Neural crest cell (in vitro differentiated cells): ENCODE measurements at regions not wholly inside any gene's neighbourhood (a gene's known extent, or its start where the extent isn't known, plus 50 kb on each side); places are given as distances from the start of the nearest gene placed in this dataset.

Experiments
- DNase-seq: peaks from one replicate; pipeline ENCODE4 v3.0.0; 2021; ENCODE audit warnings: low read depth, mixed read lengths, low spot score
- H3K27ac Mint-ChIP-seq: one replicate; pipeline ENCODE4 v1.8.0; 2021; ENCODE audit warnings: mild to moderate bottlenecking, mixed read lengths; ENCODE audit not compliant: unreplicated experiment
- H3K27me3 Mint-ChIP-seq: 2 replicates; pipeline ENCODE4 v1.8.0; 2021; ENCODE audit warnings: low read depth, mild to moderate bottlenecking, mixed read lengths
- H3K36me3 Mint-ChIP-seq: 2 replicates; pipeline ENCODE4 v1.8.0; 2021; ENCODE audit warnings: low read depth, mild to moderate bottlenecking, mixed read lengths
- H3K4me1 Mint-ChIP-seq: 2 replicates; pipeline ENCODE4 v1.8.0; 2021; ENCODE audit warnings: mixed read lengths
- H3K4me3 Mint-ChIP-seq: one replicate; pipeline ENCODE4 v1.8.0; 2021; ENCODE audit warnings: mild to moderate bottlenecking, mixed read lengths
- H3K9me3 Mint-ChIP-seq: 2 replicates; pipeline ENCODE4 v1.8.0; 2021; ENCODE audit warnings: mixed read lengths
- CTCF ChIP-seq: fragments of 200-600 bp; sonication (generic); conservative IDR thresholded peaks from 2 replicates; pipeline ENCODE4 v1.5.0; 2021; ENCODE audit warnings: antibody characterized with exemption, mild to moderate bottlenecking

- peaks cover 26% of the 10 kb centered on the region for H3K4me1 Mint-ChIP-seq
- H3K9me3 Mint-ChIP-seq: no peaks in the 10 kb centered on the region
- H3K27me3 Mint-ChIP-seq: no peaks in the 10 kb centered on the region
- no peak for DNase-seq
- H3K36me3 Mint-ChIP-seq: no peaks in the 10 kb centered on the region
- no peak overlapping the region for H3K4me3 Mint-ChIP-seq
- no peak for TF ChIP-seq CTCF
- H3K27ac Mint-ChIP-seq: no peak overlapping the region
Observed at GRCh38 chr6:16849280-16849987, 88.2 kb upstream of the ATXN1 start.

GRCh38 chr6:16846399-16846778, 85.1 kb upstream of the ATXN1 start:
- Mint-ChIP-seq H3K36me3 (no peaks in the 10 kb centered on the region), H3K9me3 (no peaks in the 10 kb centered on the region), H3K4me1 (peaks cover 23% of the 10 kb centered on the region), H3K4me3 (no peak overlapping the region), H3K27ac (no peak overlapping the region), H3K27me3 (no peaks in the 10 kb centered on the region)
- DNase-seq: no peak
- TF ChIP-seq CTCF: no peak

- Mint-ChIP-seq H3K9me3 (peaks cover 2% of the 10 kb centered on the region), H3K36me3 (no peaks in the 10 kb centered on the region), H3K4me3 (no peak overlapping the region), H3K27ac (no peak overlapping the region), H3K4me1 (peaks cover 13% of the 10 kb centered on the region), H3K27me3 (peaks cover 5% of the 10 kb centered on the region)
- TF ChIP-seq CTCF: no peak
- no peak for DNase-seq
Observed at GRCh38 chr6:16844183-16844582, 82.9 kb upstream of the ATXN1 start.

GRCh38 chr6:16842676-16843075, 81.4 kb upstream of the ATXN1 start:
- H3K27me3 Mint-ChIP-seq: peaks cover 5% of the 10 kb centered on the region
- TF ChIP-seq CTCF: no peak
- H3K4me3 Mint-ChIP-seq: no peak overlapping the region
- no peak overlapping the region for H3K27ac Mint-ChIP-seq
- peaks cover 13% of the 10 kb centered on the region for H3K4me1 Mint-ChIP-seq
- peaks cover 2% of the 10 kb centered on the region for H3K9me3 Mint-ChIP-seq
- no peak for DNase-seq
- no peaks in the 10 kb centered on the region for H3K36me3 Mint-ChIP-seq

GRCh38 chr6:16841241-16841640, 80.0 kb upstream of the ATXN1 start:
- Mint-ChIP-seq H3K4me3 (no peak overlapping the region), H3K27ac (no peak overlapping the region), H3K27me3 (peaks cover 5% of the 10 kb centered on the region), H3K9me3 (peaks cover 2% of the 10 kb centered on the region), H3K36me3 (no peaks in the 10 kb centered on the region), H3K4me1 (peaks cover 22% of the 10 kb centered on the region)
- no peak for DNase-seq
- no peak for TF ChIP-seq CTCF
